Fibroblast of skin of scalp (primary cell): ENCODE measurements at regions not wholly inside any gene's neighbourhood (a gene's known extent, or its start where the extent isn't known, plus 50 kb on each side); places are given as distances from the start of the nearest gene placed in this dataset.
"Not testable (repeated sequence)": the region's sequence is repeated elsewhere in the genome, so short reads cannot be mapped to it uniquely, and the experiment has no call there.

ENCODE experiments used
- DNase-seq: peaks from one replicate; pipeline ENCODE4 v3.0.0-alpha.2; 2013

DNA sequence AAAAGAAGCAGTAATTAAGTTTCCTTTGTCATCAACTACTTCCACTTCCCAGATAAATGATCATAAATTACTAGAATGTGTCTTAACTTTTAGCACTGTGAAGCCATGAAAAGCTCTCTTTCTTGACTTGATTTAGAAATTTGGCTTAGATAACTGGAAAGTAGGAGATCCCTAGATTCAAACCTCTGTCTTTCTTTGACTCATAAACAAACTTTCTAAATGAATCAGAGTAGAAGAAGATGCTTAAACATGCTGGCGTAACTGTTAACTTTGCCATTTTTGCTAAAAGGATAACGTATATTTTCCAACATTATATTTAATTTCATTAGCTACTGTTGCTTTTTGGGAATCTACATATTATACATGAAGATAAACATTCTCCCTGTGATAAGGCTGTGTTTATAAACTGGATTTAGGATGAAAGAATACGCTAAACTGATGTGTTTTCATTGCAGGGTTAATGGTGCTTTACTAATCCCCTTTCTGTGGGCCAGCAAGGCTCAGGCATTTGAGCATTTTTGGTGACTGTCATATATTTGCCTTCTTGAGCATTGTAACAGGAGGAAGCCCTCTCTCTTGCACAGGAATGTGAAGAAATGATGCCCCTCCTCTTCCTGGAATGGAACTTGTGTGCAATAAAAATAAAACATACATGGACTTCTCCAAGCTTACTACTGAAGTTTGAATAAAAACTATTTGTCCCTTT is 301.4 kb downstream of the BMP4 start:
- no peak for DNase-seq

GRCh38 chr14:53652068-53652467 is 304.6 kb downstream of the BMP4 start:
- no peak for DNase-seq

DNA sequence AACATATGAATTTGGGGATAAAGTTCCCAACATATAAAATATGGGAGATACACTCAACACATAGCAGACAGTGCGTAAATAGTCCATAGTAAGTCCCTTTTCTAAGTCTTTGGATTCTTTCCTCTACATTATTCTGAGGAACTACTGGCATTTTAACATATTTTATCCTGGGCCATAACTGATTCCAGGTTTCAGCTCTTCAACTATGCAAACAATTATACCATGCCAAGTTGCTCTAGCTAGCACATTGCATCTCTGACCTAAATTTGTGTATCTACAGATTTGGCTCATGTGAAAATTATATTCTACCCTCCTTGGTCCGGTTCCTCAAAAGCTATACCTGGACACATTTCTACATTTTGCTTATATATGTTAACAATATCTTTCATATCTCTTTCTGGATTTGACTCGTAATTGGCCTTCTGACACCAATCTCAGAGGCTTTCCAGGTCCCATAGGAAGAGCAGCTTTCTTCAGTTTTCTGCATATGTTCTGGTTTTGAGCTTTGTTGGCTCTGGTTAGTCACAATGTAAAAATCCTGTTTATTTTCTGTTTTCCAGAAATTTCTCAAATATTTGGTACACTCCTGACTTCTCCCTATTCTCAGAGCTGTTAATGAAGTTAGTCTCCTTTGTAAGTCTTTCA is 305.4 kb downstream of the BMP4 start:
- DNase-seq, result no peak

GRCh38 chr14:53646925-53647324 is 309.7 kb downstream of the BMP4 start:
- no peak for DNase-seq

DNA sequence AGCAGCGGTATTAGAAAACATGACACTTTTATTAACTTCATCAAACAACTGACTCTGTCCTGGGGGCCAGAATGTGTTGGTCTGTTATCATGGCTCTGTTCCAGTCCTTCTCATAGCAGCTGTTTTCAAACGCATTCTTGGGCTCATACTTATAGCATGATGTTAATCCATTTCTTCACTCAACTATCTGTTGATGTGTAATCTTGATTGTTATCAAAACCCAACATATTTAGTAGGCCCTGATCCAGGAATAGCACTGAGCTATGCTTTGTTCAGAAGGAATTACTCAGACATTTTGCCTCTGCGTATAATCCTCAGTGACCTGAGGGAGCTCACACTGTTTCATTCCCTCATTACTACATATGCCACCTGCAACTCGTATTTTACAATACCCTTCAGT is 315.9 kb downstream of the BMP4 start:
- DNase-seq, result peak; percentile 76

GRCh38 chr14:53638966-53639365 is 317.7 kb downstream of the BMP4 start:
- peak; percentile 45 for DNase-seq

DNA sequence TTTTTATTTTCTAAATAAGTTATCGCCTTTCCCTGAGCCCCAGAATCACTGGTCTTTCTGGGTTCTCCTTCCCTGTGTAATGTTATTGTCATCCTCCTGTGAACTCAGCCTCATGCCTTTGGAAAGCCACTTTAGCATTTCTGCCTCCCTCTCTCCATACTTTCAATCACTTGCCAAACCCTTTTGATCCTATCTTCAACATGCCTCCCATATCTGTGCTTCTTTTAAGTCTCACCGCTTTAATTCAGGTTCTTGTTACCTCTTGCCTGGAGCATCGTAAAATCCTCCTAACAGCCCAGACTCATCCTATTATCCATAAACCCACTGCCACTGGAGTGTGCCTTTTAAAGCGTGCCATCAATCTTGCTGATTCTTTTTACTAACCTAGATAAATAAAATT is 321.8 kb downstream of the BMP4 start:
- DNase-seq, result no peak

GRCh38 chr14:53630336-53630735 is 326.3 kb downstream of the BMP4 start:
- no peak for DNase-seq

- no peak for DNase-seq
These were observed 327.7 kb downstream of the BMP4 start for GRCh38 chr14:53628732-53629430.

DNA sequence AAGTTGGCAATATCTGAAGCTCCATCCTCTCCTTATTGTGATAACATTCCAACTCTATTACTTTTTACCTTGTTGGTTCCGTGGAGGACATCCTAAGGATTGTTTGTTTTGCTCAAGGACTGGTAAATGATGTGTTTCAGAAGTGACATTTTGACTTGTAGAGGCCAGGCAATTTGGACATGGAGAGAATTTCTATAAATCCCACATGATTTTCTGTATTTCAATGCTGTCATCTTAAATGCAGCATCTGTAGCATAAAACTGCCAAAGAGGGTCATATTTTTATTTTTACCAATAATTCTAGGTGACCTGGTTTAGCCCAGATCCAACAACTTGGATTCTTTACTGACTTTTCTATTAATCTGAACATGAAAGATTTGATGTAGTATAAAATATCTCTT is 328.4 kb downstream of the BMP4 start:
- DNase-seq, result no peak

- no peak for DNase-seq
These were observed 329.9 kb downstream of the BMP4 start for GRCh38 chr14:53626761-53627160.

- peak; percentile 59 for DNase-seq
These were observed 334.2 kb downstream of the BMP4 start for GRCh38 chr14:53622447-53622846.

GRCh38 chr14:53621921-53622320 is 334.7 kb downstream of the BMP4 start:
- DNase-seq, result peak; percentile 27

DNA sequence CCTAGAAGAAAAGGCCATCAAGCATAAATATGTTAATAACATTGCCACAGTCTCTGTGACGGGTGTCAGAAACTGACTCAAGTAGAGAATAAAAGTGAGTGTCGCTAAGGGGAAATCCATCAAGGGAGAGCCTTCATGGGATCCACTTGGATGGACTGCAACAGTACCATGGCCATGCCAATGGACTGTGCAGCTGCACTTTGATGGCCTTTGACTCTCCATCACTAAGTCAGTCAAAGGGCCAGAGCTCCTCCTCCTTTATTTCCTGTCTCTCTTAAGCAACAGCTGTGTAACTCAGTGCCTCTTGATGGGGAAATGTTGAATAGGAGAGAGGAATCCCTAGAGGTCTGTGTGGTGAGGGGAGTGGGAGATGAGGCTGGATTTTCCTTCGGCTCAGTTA is 335.2 kb downstream of the BMP4 start:
- DNase-seq, result no peak

- no peak for DNase-seq
These were observed 335.7 kb downstream of the BMP4 start for GRCh38 chr14:53620890-53621289.

- peak; percentile 79 for DNase-seq
These were observed 336.3 kb downstream of the BMP4 start for GRCh38 chr14:53620317-53620716.

DNA sequence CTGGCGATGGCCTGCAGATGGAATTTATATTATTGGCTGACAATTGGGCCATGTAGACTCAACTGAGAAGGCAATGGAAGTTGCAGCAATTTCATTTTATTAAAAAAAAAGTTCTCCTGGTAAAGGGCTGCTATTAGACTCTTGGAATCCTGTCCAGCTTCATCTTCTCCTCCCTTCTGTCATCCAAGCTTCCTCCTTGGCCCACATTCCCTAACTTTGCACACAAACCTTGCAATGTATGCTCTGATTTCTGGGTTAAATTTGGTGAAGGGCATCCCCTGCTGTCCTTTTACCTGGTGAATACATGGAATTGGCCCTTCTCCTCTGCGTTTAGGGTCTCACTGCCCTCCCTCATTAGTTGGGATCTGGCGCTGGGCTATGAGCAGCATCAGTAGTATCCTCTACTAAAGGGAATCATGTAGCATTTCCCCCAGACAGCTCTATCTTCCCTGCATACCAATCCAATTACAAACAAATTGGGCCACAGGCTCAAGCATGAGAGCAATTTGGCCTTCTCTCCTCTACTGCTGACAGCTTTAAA is 336.9 kb downstream of the BMP4 start:
- peak; percentile 83 for DNase-seq

DNA sequence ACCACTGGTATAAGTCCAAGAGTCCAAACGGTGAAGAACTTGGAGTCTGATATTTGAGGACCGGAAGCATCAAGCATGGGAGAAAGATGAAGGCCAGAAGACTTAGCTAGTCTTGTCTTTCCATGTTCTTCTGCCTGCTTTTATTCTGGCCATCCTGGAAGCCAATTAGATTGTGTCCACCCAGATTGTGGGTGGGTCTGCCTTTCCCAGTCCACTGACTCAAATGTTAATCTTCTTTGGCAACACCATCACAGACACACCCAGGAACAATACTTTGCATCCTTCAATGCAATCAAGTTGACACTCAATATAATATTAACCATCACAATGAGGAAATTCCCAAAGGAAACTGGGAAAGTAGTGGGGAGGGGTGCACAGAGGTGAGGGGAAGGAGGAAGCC is 340.1 kb downstream of the BMP4 start:
- not testable (repeated sequence) for DNase-seq

GRCh38 chr14:53615252-53615651 is 341.4 kb downstream of the BMP4 start:
- no peak for DNase-seq

DNA sequence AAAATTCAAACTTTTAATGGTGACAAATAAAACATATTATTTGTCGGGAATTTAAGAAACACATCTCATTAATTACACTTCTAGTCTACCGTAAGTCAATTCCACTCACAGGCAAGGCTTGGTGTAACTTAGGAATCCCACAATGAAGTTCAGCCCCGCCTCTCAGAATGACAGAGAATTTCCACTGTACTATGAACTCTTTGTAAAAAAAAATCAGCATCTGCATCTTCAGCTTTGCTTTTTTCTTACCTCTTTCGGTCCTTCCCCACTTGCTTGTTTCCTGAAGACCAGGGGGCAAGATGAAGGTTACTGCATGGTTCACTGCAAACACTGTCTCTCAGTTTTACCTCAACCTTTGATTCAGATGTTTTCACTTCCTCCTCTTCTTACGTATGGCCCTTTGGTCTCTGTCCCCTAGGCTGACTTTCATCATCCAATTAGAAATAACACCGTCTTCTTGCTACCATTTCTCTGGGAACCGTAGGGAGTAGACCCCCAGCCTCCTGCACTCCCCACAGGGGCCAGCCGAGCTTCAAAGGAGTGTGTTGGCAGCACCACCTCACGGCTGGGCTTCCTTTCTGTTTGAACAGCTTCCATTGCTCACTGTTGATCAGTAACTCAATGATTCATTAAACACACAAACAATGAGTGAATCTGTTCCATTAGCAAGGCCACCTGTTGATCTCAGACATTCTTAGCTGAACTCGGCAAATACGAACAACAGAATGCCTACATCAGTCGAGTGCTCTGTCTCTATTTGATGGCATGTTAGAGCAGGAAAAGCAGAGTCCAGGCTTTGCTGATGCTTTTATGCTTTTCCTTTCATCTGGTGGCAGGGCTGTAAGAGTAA is 343.0 kb downstream of the BMP4 start:
- no peak for DNase-seq

- peak; percentile 27 for DNase-seq
These were observed 345.7 kb downstream of the BMP4 start for GRCh38 chr14:53610947-53611346.

DNA sequence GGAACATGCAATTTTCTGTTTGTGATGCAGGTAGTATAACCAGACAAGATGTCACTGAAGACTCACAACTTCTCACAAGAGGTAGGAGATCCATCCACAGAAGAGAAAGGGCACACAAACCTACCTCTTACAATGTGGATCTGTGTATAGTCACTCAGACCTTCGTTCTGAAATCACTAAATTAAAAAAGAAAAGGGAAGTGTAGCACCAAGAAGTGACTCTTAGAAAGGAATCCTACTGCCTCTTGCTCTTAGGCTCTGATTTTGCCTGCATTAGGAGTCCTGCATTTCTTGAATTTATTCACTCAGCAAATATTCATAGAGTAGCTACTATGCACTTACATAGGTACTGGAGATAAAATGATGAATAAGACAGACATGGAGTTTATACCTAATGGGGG is 347.6 kb downstream of the BMP4 start:
- DNase-seq, result no peak

GRCh38 chr14:53608369-53608768 is 348.3 kb downstream of the BMP4 start:
- DNase-seq, result no peak
